Loucy (cell line): ENCODE measurements at regions not wholly inside any gene's neighbourhood (a gene's known extent, or its start where the extent isn't known, plus 50 kb on each side); places are given as distances from the start of the nearest gene placed in this dataset.

Experiments
- CTCF ChIP-seq: fragments of 200-600 bp; sonication (generic); conservative IDR thresholded peaks from 2 replicates; pipeline ENCODE4 v1.5.1; 2014; ENCODE audit warnings: mild to moderate bottlenecking, antibody characterized with exemption, low read length
- EZH2phosphoT487 ChIP-seq: fragments of 200-600 bp; IDR thresholded peaks from 2 replicates; pipeline ENCODE4 v1.6.1; 2018; ENCODE audit warnings: antibody characterized with exemption, mild to moderate bottlenecking, moderate library complexity, borderline replicate concordance

GRCh38 chr4:189198624-189199023, 742.0 kb upstream of the FRG1 start:
- no peak for TF ChIP-seq CTCF
- TF ChIP-seq EZH2phosphoT487 = no peak
